ENCODE measurements at regions not wholly inside any gene's neighbourhood (a gene's known extent, or its start where the extent isn't known, plus 50 kb on each side); places are given as distances from the start of the nearest gene placed in this dataset.

DNA sequence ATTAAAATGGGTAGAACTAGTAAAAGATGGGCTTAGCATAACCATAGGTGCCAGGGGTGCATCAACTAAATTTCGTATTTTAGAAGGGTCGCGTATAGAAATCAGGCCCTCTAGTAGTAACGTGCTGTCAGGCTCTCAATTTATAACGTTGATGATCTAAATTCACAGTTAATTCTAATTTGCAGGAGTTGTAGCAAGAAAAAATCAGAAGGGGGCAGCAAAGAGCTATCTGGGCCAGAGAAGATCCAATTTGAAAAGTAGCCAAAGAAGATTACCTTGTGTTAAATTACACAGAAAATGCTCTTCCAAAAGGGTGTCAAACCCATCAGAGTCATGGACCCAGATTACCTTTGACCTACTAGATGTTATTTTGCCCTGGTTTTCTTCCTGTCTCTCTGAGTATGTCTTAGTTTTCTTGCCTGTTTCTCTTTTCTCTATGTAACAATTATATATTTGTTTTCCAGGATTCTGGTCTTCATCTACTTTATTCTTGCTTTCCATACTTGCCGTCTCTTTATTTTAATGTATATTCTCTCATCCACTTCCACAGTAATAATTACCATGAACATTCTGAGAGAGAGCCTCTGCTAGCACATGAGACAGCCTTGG lies 1030.9 kb downstream of the AMY1C start:
- TF ChIP-seq, protein P1, sequence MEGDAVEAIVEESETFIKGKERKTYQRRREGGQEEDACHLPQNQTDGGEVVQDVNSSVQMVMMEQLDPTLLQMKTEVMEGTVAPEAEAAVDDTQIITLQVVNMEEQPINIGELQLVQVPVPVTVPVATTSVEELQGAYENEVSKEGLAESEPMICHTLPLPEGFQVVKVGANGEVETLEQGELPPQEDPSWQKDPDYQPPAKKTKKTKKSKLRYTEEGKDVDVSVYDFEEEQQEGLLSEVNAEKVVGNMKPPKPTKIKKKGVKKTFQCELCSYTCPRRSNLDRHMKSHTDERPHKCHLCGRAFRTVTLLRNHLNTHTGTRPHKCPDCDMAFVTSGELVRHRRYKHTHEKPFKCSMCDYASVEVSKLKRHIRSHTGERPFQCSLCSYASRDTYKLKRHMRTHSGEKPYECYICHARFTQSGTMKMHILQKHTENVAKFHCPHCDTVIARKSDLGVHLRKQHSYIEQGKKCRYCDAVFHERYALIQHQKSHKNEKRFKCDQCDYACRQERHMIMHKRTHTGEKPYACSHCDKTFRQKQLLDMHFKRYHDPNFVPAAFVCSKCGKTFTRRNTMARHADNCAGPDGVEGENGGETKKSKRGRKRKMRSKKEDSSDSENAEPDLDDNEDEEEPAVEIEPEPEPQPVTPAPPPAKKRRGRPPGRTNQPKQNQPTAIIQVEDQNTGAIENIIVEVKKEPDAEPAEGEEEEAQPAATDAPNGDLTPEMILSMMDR (IDR thresholded peaks at IDR 0.05; ENCODE audit: low read length), result peak; percentile 59
- no peak for TF ChIP-seq EZH2 (optimal IDR thresholded peaks at IDR 0.05; ENCODE audit: low read depth, low read length)
- TF ChIP-seq EZH2phosphoT487 (IDR thresholded peaks at IDR 0.05; ENCODE audit: low read length), result no peak

Data from MM.1S (cell line).